Adipose tissue (tissue), 3 donors: ENCODE measurements at regions not wholly inside any gene's neighbourhood (a gene's known extent, or its start where the extent isn't known, plus 50 kb on each side); places are given as distances from the start of the nearest gene placed in this dataset.

Experiments used
- H3K27ac ChIP-seq: one replicate; pipeline ENCODE4 v1.5.1; 2013; ENCODE audit warnings: low read depth, low read length
- WGBS, 3 donors: extraction: QIAGEN DNeasy Blood & Tissue Kit; methylation state at CpG; one replicate each; pipeline ENCODE4 v1.1.7; 2013; 5-methylcytosine and 5-hydroxymethylcytosine counted together
- donor health status: healthy with polysubstance abuse.
- donor health status: Bipolar disorder and iron deficiency.
- donor health status: healthy.

DNA sequence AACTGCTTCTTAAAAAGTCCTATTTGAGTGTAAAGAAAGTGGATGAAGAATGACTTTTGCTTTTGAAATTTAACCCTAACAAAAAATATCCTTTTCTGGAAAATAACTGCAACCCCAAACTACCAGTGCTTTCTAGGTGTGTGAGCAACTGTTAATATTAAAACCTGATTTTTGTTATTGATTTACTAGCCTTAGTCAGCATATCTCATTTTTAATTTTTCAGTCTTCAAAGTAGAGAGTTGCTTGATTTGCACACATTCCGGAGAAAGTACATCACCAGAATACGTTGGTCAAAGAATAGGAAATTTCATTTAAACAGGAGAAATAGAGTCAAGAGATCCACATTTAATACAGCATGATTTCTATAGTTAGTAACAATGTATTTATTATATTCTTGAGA is 141.8 kb upstream of the ADAMTS5 start:
- no peak overlapping the region for H3K27ac ChIP-seq
- 59 to 85% (median 60%) methylated on average over 2 of the region's 2 CpGs for WGBS, 3 donors

DNA sequence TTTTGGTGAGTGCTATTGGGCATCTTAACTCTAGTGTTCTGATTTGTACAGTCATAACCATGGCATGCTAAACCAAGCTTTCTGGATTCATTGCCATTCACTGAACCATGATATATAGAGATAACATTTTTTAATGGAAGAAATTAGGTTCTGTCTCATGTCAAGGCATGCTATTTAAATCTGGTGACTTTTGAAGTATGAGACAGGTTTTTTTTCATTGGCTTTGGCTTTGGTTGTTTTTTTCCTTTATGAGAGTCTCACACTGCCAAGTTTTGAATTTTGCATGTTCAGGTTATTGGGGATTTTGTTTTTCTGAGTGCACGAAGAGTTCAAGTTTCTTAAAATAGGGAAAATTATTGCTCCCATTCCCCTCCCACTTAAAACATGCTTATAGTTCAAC is 141.3 kb upstream of the ADAMTS5 start:
- WGBS, 3 donors: 55 to 79% (median 57%) methylated on average over 1 of the region's 1 CpG
- no peak overlapping the region for H3K27ac ChIP-seq

DNA sequence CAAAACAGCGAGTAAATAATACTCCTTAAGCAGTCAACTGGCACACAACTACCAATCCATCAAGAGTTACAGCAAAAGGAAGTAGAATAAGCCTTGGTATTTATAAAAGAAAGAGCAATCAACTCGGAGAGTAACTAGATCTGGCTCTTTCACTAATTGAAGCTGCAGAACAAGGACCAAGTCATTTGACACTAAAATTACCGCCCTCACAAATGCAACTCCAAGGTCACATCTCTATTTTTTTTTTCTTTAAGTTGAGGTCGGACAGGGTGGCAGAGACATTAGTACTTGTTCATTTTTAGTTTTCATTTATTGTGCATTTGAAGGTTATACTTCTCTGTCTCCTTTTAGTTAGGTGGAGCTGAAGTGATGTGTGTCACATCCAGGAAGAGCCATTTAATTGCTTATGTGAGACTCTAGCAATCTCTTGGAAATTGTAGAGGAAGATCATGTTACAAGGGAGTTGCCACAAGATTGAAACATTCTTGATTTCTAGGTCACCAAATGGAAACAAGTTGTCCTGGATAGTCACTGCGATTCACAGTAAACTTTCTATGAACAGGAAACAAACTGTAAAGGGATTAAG is 138.1 kb upstream of the ADAMTS5 start:
- 33 to 45% (median 37%) methylated on average over 5 of the region's 5 CpGs for WGBS, 3 donors
- H3K27ac ChIP-seq: no peak overlapping the region

DNA sequence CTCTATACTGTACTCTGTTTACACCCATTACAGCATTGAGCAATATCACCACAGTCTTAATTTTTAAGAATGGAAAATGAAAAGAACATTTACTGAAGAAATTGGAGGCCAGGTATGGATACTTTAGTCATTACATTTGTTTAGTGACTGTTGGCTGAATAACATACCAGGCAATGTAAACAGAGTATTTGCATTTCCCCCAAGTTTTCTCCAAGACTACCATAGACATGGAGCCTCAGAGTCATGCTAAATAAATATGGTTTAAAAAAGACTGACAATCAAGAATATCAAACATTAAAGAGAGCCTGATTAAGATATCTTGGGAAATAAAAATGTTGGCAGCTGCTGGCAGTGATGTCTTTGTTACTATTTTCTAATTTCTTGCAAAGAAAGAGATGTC is 136.9 kb upstream of the ADAMTS5 start:
- no peak overlapping the region for H3K27ac ChIP-seq

DNA sequence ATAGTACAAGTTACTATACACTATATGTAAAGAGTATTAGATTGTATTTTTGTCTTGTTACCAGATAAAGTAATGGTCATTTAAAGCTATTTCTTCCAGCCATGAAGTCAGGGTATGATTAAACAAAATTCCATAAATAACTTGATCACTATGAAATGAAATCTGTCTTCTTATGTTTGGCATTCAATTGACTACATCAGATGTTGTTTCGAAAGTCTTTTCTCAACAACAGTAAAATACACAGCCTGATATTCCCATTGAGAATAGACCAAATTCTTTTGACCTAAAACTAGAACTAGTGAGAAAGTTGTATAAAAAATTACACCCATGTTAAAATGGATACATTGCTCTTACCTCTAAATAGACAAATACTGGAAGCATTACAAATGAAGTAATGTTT is 134.6 kb upstream of the ADAMTS5 start:
- no peak overlapping the region for H3K27ac ChIP-seq
- 58 to 84% (median 69%) methylated on average over 1 of the region's 1 CpG for WGBS, 3 donors

DNA sequence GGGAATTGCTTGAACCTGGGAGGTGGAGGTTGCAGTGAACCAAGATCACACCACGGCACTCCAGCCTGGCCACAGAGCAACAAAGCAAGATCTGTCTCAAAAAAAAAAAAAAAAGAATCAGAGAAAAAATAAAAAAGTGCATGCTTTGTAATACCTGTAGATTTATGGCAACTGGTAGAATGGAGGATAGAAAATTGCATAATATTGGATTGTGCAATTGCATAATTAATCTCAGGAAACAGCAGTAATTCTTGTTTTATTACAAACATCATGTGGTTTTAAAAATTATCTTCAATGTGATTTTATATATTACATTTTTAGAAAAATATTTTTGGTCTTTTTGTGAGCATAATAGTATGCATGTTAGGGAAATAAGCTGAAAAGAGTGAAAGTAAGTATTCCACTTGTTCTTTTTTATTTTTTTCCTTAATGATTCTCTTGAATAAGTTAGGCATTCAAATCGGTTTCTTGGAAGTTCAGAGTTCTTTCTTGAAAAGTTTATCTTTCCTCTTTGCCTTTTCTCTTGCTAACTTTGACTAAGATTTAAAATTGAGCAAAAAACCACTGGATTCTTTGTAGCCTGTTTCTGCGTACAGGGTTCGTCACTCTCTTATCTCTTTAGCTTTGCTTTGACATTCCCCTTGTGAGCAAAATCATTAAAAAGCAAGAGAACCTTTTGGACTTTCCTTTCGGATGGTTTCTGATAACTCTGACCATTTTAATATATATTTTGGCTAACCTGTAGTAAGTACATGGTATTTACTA is 127.5 kb upstream of the ADAMTS5 start:
- H3K27ac ChIP-seq: no peak overlapping the region
- 54 to 57% (median 55%) methylated on average over 5 of the region's 5 CpGs for WGBS, 3 donors

DNA sequence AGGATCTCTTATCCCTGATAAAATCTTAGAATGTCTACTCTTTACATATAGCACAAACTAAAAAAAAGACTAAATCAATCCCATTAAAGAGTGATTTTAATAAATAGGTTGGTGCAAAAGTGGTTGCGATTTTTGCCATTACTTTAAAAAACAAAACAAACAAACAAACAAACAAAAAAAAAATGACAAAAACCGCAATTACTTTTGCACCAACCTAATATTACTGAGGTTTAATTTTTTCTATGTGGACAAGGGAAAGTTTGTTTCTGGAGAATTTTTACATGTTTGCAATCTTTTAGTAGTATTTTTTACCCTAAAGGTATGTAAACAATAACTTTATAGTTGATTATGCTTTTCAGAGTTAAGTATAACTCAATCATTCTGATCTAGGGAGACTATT is 119.7 kb upstream of the ADAMTS5 start:
- WGBS, 3 donors: 92 to 96% (median 94%) methylated on average over 2 of the region's 2 CpGs
- no peak overlapping the region for H3K27ac ChIP-seq

DNA sequence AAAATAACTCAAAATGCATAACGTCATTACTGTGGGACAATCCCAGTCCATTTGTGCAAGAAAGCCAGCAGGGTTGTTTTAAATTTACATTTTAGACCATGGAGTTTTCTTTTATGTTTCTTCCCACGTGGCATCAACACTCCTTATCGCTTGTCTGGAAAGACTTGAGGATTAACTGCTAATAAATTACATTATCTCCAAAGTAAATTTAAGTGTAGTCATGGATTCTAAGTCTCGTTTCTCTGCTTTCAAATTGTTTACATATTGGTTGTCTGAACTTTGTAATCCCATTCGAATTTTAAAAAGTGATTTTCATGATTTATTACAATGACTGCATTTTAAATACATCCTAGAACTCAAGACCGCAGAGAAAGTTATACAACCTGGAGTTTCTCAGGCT is 119.3 kb upstream of the ADAMTS5 start:
- no peak overlapping the region for H3K27ac ChIP-seq
- 50 to 74% (median 72%) methylated on average over 6 of the region's 6 CpGs for WGBS, 3 donors

DNA sequence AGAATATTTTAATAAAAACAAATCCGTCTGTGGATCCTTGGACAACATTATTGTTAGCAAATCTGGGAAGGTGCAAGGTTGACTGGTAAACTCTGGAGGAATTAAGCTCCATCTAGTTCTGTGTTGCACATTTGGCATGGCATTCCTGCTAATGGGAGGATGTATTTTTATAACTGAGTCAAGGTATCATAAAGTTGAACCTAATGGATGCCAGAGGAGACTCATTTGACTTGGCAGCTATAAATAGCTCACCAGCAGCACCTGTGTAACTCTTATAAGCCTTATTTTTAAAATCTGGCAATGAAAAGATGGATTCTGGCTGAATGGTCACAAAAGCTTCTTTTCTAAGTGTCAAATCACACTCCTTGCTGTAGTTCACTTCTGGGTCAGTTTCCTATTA is 118.5 kb upstream of the ADAMTS5 start:
- WGBS, 3 donors: 83 to 84% (median 83%) methylated on average over 1 of the region's 1 CpG
- H3K27ac ChIP-seq: no peak overlapping the region

DNA sequence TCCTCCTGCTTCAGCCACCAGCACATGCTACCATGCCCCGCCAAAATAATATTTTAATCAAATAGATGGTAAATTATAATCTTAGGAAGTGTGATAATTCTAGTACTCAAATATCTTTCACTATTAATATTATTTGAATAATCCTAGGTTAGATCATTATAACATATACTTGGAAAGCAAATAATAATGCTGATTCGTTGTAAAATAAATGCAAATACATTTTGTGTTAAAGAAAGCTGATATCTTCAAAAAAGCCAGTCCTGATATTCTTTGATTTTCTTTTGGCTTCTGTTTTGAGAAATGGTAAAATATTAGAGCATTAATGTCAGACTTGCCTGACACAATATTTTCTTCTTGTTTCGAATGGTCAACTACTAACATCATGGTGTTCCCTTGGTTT is 116.3 kb upstream of the ADAMTS5 start:
- 90 to 93% (median 92%) methylated on average over 3 of the region's 3 CpGs for WGBS, 3 donors
- H3K27ac ChIP-seq: no peak overlapping the region

DNA sequence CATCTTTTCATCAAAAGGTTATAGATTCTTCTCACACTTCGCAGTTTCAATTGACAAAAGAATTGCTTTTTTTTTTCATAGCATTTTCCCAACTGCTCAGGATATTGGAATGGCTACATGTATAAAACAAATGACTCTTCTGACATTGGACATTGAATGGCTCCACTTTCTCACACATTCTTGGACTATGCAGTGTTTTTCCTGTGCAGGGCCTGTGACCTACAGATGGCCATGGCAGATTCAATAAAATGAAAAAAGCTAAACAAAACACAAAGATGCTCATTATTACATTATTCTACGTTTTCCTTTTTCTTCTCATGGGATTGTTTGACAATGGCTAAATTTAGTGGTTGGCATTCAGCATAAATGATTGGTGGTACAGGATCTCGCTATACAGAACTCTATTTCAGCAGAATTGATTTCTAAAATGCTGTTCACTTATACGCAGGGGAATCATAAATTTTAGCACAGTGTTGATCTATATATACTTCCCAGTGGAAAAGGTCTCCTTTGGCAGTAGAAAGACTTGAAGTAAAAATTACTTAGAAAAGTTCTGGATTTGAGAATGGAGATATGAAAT is 115.6 kb upstream of the ADAMTS5 start:
- 71 to 81% (median 76%) methylated on average over 4 of the region's 4 CpGs for WGBS, 3 donors
- H3K27ac ChIP-seq: no peak overlapping the region

DNA sequence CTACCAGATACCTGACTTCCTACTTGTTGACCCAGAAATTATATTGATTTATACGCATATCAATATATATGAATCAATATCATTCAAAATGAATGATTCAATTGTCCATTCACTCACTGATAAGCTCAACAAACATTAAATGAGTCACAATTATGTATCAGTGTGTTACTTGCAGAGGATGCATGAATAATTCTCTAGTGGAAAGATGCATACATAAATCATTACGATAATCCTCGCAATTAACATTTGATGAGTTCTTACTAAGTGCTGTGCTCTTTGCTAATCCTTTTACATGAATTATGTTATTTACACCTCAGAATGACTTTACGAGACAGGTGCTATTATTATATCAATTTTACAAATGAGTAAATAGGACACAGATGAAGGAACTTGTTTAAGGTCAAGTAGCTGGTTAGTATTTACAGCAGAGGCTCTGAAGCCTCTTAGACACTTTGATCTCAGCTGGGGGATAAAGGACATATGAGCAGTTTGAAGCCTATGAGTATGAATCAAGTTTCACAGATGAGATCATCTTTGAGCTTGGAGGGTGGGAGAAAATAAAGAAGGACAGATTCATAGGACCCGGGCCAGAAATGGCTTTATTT is 112.8 kb upstream of the ADAMTS5 start:
- no peak overlapping the region for H3K27ac ChIP-seq
- 82 to 92% (median 90%) methylated on average over 5 of the region's 5 CpGs for WGBS, 3 donors

DNA sequence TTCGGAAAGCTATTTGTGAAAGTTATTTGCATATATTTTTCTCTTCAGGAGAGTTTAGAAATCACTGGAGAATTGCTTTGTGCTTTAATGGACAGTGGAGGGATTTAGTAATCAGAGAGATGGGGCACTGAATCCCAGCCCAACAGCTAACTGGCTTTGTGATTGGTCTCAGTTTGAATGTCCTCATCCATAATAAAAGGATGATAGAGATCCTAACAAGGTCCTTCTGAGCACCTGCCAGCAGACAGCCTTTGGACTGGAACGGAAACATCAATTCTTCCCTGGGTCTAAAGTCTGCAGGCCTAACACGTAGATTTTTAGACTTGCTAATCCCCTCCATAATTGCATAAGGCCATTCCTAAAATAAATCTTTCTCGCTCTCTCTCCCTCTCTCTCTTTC is 112.0 kb upstream of the ADAMTS5 start:
- 69 to 90% (median 85%) methylated on average over 4 of the region's 4 CpGs for WGBS, 3 donors
- no peak overlapping the region for H3K27ac ChIP-seq

DNA sequence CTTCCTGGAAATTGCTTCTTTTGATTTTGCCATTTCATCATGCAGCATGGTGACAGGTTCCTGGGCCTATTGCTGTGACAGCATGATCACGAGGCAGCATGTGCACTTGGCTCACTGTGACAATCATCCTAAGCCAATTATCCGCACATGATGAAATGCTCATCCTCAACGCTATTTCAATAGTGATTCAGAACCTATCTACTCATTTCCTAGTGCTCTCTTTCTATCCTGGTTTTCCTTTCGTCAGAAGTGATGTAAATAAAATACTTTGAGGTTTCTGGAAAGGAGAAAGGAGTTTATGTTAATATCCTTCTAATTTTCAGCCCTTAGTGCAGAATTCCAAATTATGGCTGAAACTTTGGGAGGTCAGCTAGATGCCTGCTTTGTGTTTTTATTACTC is 110.6 kb upstream of the ADAMTS5 start:
- WGBS, 3 donors: 78 to 88% (median 82%) methylated on average over 4 of the region's 4 CpGs
- no peak overlapping the region for H3K27ac ChIP-seq

DNA sequence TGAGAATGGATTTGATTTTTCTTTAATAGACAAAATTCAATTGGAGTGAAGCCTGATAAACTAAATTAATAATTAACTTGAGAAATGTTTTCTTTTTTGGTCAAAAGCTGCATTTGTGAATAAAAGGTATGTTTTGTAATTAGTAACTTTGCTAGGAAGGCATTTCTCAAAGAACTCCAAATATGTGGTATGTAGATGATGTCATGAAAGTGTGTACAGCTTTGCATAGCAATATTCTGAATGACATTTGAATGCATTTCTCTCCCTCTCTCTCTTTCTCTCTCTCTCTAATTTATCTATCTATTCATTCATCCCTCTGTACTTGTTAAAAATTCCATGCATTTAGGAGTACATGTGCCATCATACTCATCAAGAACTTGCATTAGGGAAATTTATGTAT is 109.1 kb upstream of the ADAMTS5 start:
- H3K27ac ChIP-seq: no peak overlapping the region

DNA sequence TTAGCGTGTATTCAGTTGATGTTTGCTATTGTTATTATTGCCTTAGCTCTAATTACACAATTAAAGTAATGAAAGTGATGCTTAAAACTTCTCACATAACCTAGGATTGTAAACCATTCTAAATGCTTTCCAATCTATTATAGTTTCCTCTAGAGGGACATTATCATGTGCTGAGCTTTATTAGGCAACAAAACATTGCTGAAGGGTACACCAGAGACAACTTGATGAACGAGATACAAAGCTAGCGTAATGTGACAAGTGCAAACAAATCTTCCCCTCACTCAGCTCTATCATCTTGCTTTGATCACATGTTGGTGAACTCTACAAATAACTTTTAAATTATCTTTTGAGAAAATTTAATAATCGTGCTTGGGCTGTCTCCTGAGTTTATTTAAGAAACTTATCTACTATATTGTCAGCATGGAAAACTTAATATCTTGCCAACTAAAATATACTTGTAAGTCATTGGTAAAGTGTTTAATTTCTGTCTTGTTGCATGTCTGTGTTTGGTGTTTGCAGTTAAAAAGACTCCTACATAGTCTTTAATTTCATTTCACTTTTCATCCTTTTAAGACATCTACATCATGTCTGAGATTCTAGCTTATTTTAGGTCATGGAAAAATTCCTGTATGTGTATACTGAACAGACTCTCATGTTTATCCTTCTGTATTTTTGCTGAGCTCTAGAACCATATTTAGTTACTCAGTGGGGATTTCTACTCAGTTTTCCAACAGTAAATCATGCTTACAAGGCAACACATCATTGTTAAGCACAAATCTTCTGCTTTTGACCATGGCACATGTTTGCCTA is 104.2 kb upstream of the ADAMTS5 start:
- H3K27ac ChIP-seq: no peak overlapping the region
- 41 to 61% (median 53%) methylated on average over 4 of the region's 4 CpGs for WGBS, 3 donors

DNA sequence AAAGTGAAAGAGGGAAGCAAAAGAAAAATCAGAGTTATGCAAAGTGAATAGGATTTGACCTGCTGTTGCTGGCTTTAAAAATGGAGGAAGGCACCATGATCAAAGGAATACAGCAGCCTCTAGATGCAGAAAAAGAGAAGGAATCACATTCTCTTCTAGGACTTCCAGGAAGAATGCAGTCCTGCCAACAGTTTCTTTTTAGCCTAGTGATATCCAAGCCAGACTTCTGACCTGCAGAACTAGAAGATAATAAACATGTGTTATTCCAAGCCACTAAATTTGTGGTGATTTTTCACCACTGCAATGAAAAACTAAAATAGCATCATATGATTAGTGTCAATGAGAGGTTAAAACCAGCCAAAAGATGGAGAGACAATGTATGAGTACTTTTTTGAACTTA is 101.9 kb upstream of the ADAMTS5 start:
- H3K27ac ChIP-seq: no peak overlapping the region

DNA sequence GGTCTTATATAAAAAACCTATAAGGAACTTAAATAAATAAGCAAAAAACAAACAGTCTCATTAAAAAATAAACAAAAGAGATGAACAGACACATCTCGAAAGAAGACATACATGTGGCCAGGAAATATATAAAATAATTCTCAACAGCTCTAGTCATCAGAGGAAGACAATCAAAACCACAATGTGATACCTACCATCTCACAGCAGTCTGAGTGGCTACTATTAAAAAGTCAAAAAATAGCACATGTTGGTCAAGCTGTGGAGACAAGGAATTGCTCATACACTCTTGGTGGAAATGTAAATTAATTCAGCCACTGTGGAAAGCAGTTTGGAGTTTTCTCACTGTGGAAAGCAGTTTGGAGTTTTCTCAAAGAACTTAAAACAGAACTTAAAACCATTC is 100.3 kb upstream of the ADAMTS5 start:
- WGBS, 3 donors: 84 to 93% (median 85%) methylated on average over 1 of the region's 1 CpG
- H3K27ac ChIP-seq: no peak overlapping the region

DNA sequence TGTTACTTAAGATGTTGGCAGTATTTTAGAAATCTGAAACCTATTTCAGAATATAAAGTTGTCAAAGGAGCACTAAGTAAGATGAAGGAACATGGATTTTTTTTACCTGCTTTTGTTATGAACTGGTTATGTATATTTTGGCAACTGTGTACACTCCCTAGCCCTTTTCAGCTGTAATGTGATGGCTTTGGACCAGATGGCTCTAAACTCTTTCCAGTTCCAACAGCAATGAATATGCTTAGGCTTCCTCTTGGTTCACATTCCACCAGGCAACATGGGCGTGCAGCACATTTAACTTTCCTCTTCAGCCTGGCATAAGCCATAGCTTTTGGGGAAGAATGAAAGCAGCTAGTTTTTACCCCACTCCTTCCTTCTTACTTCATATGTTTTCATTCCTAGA is 95.6 kb upstream of the ADAMTS5 start:
- WGBS, 3 donors: 84 to 97% (median 85%) methylated on average over 1 of the region's 1 CpG
- H3K27ac ChIP-seq: no peak overlapping the region
